HG03196 (cell line): ENCODE measurements at regions not wholly inside any gene's neighbourhood (a gene's known extent, or its start where the extent isn't known, plus 50 kb on each side); places are given as distances from the start of the nearest gene placed in this dataset.
"Not testable (repeated sequence)": the region's sequence is repeated elsewhere in the genome, so short reads cannot be mapped to it uniquely, and the experiment has no call there.

Experiments used
- ATAC-seq: cut with Tn5 transposase; IDR thresholded peaks from one replicate; pipeline ENCODE4 v1.9.1; 2021; ENCODE audit not compliant: unreplicated experiment

DNA sequence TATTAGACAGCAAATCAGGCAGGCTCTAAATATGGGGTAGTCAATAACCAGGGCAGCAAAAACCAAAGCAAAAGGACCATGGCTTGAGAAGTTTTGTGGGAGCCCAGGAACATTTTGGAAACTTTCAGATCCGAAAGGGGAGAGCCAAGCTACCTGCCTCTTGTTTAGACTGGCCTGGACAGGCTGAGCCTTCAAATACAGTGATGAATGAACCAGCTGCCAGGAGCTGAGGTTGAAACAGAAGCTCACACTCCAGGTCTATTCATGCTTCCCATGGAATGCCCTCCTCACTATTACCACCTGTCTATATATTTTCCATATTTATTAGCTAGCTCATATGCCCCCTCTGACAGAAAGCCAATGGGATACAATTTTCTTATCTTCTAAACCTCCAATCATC lies 150.8 kb upstream of the SLC44A1 start:
- no peak for ATAC-seq

- ATAC-seq: no peak
Measured at GRCh38 chr9:105098370-105098769, 146.1 kb upstream of the SLC44A1 start.

DNA sequence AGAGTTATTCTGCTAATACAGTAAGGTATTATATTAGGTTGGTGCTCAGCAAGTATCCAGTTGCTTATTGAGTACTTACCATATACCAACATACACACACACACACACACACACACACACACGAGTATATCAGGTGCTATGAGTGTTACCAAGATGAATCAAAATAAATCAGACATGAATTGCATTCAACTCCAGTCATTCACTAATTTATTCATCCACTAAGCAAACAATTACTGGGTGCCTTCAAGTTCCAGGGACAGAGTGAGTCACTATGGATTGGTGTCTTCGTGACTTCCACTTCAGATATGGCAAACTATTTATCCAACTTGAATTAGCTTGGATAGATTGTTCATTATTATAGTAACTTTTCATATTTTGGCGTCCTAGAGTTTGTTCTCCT lies 140.7 kb upstream of the SLC44A1 start:
- ATAC-seq: no peak

DNA sequence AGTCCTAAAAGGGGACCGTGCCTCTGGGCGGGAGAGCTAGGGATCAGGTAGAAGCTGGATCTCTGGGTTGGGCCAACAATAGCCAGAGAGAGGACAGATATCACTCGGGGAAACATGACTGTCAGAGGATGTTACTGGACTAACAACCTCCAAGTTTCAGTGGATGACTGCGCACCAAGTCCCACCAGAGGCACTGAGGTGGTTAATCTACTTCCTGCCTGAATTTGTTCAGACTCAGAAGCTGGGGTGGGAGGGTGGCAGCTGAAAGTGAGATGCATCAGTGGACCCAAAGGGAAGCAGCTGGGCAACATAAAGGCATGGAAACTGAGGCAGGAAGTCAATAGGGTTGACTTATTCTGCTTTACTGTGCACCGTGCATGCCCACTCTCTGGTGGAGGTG lies 130.1 kb upstream of the SLC44A1 start:
- ATAC-seq: peak; percentile 79

DNA sequence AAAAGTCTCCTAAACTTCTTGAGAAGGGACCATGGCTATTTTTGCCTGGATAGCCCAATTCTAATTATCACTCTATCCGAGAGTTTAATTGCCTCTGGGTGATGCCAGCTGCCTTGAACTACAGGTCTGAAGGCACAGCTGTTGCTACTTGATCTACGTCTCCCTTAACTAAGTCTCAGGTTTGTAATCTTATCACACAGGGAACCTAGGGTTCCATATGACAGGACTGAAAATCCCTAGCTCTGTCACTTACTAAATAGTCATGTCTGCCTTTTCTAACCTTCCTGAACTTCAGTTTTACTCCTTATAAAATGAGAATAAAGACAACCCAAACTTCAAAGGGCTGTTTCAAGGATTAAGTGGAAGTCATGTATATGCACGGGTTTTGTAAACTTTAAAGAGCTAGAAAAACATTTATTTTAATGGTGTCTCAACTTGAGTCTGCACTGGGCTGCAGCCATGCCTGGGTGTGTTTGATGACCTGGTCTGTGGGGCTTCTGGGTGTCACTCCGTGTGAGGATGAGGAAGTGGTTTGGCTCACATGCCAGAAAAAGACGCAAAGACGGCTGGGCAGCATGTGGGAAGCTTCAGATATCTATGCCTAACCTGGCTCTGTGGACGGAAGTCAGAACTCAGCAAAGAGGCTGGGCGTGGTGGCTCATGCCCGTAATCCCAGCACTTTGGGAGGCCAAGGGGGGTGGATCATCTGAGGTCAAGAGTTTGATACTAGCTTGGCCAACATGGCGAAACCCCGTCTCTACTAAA lies 129.3 kb upstream of the SLC44A1 start:
- peak; percentile 76 for ATAC-seq

GRCh38 chr9:105116052-105116868 lies 128.2 kb upstream of the SLC44A1 start:
- ATAC-seq: no peak

- no peak for ATAC-seq
Measured at GRCh38 chr9:105117234-105117633, 127.2 kb upstream of the SLC44A1 start.

DNA sequence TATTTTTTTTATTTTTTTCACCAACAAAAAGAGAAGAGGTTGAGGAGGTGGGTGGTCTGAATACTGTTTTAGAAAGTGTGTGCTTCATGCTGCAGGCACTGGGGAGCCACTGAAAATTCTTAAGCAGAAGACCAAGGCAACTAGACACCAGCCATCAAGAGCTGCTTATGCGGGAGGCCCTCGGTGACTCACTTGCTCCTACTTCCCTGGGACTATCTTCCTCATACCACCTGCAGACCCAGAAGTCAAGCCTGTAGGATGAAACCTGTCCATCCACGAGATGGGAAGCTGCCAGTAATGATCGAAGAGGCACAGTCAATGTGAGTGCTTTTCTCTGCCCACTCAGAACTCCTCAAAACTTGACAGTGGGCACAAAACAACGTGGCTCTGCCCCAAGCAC lies 125.8 kb upstream of the SLC44A1 start:
- ATAC-seq: no peak

DNA sequence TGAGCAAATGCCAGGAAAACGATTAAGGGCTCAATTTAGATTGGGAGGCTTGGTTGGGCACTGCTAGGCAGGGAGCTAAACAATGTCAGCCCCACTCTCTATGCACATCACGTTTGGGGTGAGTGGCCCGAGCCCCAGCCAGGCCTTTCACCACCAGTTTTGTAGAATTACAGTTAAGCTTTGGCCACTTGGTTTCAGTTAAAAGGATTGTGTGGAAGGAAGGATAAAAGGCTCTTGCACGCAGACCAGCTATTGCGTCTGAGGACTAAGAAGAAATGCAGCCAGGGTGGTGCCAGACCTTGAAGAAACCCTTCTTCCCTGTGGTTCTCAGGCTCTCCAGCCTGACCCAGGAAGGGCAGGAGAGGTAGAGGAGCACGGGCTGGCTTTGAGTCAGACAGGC lies 125.3 kb upstream of the SLC44A1 start:
- no peak for ATAC-seq

- ATAC-seq: no peak
Measured at GRCh38 chr9:105121861-105122430, 122.5 kb upstream of the SLC44A1 start.

- ATAC-seq: not testable (repeated sequence)
Measured at GRCh38 chr9:105124598-105124997, 119.9 kb upstream of the SLC44A1 start.

GRCh38 chr9:105126226-105126625 lies 118.2 kb upstream of the SLC44A1 start:
- ATAC-seq: no peak

DNA sequence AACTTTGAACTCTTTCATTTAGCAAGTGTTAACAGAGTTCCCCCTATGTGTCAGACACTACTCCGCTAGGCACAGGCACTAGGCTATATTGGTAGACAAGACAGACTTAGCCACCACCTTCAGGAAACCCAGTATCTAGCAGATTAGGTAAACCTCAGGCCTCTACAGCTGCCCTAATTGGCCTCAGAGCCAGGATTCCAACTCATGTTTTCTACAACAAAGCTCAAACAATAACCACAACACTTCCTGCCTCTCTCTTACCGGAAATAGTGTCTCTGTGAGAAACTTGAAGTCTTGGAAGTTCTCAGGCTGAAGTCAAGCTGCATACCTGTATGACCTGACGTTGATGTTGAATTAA lies 116.6 kb upstream of the SLC44A1 start:
- ATAC-seq: peak; percentile 100

DNA sequence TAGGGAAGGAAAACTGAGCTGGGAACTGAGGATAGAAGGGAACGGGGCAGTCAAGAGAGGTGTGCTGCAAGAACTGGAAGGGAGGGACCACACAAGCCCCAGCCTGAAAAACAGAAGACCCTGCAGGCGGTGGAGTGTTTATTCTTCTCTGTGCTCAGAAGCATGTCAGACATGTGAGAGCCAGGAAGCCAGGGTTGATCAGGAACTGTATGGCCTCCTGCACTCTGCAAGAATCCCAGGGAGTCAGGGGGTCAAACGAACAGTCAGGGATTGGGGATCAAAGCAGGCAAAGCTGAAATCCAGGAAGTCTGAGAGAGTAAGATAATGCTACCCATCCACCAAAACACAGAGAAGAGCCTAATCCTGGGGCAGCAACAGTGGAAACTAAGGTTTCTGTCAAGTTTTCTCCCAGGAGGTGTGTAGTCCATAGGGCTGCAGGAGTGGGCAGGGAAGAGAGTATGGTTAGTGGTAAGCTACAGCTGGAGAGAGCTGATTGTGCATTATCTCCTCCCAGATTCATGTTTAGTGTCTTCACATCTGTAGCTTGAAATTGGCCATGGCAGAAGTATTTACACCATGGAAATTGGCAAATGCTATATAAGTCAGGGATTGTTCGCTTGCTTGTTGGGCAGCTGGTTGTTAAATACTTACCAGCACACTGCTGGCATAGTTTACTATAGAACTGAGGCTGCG lies 115.4 kb upstream of the SLC44A1 start:
- ATAC-seq: no peak

DNA sequence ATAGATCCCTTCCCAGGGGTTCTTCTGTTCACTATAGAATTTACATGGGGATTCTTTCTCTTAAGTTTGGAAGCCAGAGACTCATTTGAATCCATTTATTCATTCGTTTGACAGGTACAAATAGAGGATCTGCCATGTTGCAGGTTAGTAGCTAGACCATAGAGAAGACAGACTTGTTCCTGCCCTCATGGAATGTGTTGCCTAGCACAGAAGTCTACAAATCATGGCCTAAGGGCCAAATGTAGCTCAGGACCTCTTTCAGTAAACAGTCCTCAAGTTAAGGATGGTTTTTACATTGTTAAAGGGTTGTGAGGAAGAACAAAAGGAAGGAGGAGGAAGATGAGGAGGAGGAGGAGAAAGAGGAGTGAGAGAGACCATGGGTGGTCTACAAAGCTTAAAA lies 114.7 kb upstream of the SLC44A1 start:
- no peak for ATAC-seq

DNA sequence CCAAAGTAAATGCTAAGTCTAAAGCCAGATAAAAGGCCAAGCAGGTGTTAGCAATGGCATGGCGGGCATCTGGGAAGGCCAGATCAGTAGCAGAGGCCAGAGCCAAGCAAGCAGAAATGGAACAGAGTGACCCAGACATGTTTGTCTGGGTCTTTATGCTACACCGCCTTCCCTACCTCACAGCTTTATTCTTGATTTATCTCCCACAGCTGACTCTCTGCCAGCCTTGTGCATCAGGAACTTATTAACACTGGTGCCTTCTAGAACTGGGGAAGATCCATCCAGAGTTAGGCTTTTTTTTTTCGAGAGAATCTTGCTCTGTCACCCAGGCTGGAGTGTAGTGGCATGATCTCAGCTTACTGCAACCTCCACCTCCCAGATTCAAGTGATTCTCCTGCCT lies 112.5 kb upstream of the SLC44A1 start:
- no peak for ATAC-seq

DNA sequence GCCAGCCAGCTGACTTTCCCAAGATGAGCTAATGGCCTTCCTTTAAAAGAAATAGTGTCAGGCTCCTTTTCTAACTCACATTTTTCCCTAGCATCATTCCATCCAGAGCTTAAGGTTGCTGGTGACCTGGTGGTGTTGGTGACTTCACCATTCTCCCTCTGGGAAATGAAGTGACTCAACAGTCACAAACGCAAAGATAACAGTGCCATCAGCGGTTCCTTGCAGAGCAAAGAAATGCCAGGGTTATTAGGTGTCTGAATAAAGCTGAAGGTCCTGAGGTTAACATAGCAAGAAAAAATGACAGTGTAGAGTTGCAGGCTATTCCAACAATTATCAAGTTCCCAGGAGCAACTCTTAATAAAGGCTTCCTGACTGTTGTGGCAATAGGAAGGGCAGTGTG lies 111.8 kb upstream of the SLC44A1 start:
- no peak for ATAC-seq

- no peak for ATAC-seq
Measured at GRCh38 chr9:105138306-105138801, 106.1 kb upstream of the SLC44A1 start.

DNA sequence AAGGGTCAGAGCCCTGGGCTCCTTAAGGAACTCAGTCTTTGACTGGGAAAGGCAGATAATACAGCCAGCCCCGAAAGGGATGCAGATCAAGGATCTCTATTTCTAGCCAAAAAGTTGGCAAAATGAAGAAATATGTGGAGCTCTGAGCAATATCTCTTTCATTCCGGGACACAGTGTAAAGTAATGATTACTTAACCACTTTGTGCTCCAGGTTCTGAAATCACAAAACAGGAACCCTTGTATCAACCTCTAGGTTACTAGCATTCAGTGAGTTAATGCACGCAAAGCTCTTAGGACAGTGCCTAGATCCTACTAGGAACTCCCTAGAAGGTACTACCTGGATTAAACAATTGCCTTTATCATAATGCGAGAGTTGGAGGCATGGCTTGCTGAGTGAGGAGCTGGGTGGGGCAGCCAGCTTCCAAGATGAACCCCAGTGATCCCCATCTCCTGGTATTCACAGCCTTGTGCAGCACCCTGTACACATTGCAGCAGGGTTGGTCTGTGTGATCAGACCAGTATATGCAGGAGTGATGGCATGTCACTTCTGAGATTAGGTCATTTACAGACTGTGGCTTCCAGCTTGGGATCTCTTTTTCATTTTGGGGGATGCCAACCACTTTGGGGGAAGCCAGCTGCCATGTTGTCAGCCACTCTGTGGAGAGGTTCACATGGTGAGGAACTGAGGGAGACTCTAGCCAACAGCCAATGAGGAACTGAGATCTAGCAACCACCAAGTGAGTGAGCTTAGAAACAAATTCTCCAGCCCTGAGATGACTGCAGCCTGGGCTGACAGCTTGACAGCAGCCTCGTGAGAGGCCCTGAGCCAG lies 103.1 kb upstream of the SLC44A1 start:
- no peak for ATAC-seq

GRCh38 chr9:105141976-105142250 lies 102.5 kb upstream of the SLC44A1 start:
- no peak for ATAC-seq
